SK-N-SH treated with all-trans-retinoic acid at 6 μM for 48 hours (cell line): ENCODE measurements at regions not wholly inside any gene's neighbourhood (a gene's known extent, or its start where the extent isn't known, plus 50 kb on each side); places are given as distances from the start of the nearest gene placed in this dataset.

Experiments used
- ATAC-seq: fragments of 200-7000 bp; cut with Tn5 transposase; 3 replicates; pipeline ENCODE4 v1.9.1; 2020; ENCODE audit warnings: mild to moderate bottlenecking, moderate library complexity
- ARNTL ChIP-seq: fragments of 450-650 bp; formaldehyde crosslinking; IDR thresholded peaks from 2 replicates; pipeline ENCODE4 v1.5.0; 2020; ENCODE audit warnings: low read depth, mild to moderate bottlenecking, moderate library complexity, borderline replicate concordance
- BACH2 ChIP-seq: fragments of 250-450 bp; sonication (Bioruptor Pico); IDR thresholded peaks from 2 replicates; pipeline ENCODE4 v1.9.0; 2021; ENCODE audit warnings: mild to moderate bottlenecking, borderline replicate concordance
- CREB5 ChIP-seq: fragments of 250-450 bp; sonication (Bioruptor Pico); IDR thresholded peaks from 2 replicates; pipeline ENCODE4 v1.5.1; 2020; ENCODE audit warnings: low read depth, mild to moderate bottlenecking, moderate library complexity
- CSDC2 ChIP-seq: fragments of 250-450 bp; sonication (Bioruptor Pico); IDR thresholded peaks from 2 replicates; pipeline ENCODE4 v1.5.0; 2020; ENCODE audit warnings: mild to moderate bottlenecking, moderate library complexity
- CSRNP3 ChIP-seq: fragments of 250-450 bp; sonication (Bioruptor Pico); IDR thresholded peaks from 2 replicates; pipeline ENCODE4 v1.5.1; 2021; ENCODE audit warnings: mild to moderate bottlenecking, moderate library complexity
- ESRRG ChIP-seq: fragments of 250-450 bp; sonication (Bioruptor Pico); IDR thresholded peaks from 2 replicates; pipeline ENCODE4 v1.6.1; 2021; ENCODE audit warnings: mild to moderate bottlenecking
- GLIS3 ChIP-seq: fragments of 250-450 bp; sonication (Bioruptor Pico); IDR thresholded peaks from 2 replicates; pipeline ENCODE4 v1.5.0; 2020; ENCODE audit warnings: mild to moderate bottlenecking, moderate library complexity
- ISL1 ChIP-seq: fragments of 250-450 bp; sonication (Bioruptor Pico); IDR thresholded peaks from 2 replicates; pipeline ENCODE4 v2.1.2; 2022; ENCODE audit warnings: mild to moderate bottlenecking, moderate library complexity
- OSR1 ChIP-seq: fragments of 250-450 bp; sonication (Bioruptor Pico); IDR thresholded peaks from 2 replicates; pipeline ENCODE4 v1.8.0; 2022; ENCODE audit warnings: moderate library complexity, mild to moderate bottlenecking, inconsistent platforms
- PATZ1 ChIP-seq: fragments of 250-450 bp; sonication (Bioruptor Pico); IDR thresholded peaks from 2 replicates; pipeline ENCODE4 v1.8.0; 2020; ENCODE audit warnings: mild to moderate bottlenecking, moderate library complexity, borderline replicate concordance
- POU6F1 ChIP-seq: fragments of 250-450 bp; sonication (Bioruptor Pico); IDR thresholded peaks from 2 replicates; pipeline ENCODE4 v1.8.0; 2021; ENCODE audit warnings: low read depth, mild to moderate bottlenecking, moderate library complexity, borderline replicate concordance
- PPARA ChIP-seq: fragments of 250-450 bp; sonication (Bioruptor Pico); IDR thresholded peaks from 2 replicates; pipeline ENCODE4 v1.5.0; 2020; ENCODE audit warnings: mild to moderate bottlenecking, borderline replicate concordance
- RARB ChIP-seq: fragments of 250-450 bp; sonication (Bioruptor Pico); IDR thresholded peaks from 2 replicates; pipeline ENCODE4 v1.8.0; 2021; ENCODE audit warnings: mild to moderate bottlenecking, moderate library complexity
- SNAI2 ChIP-seq: fragments of 250-450 bp; sonication (Bioruptor Pico); IDR thresholded peaks from 2 replicates; pipeline ENCODE4 v1.5.0; 2020; ENCODE audit warnings: mild to moderate bottlenecking, moderate library complexity
- TCF4 ChIP-seq: fragments of 250-450 bp; sonication (Bioruptor Pico); IDR thresholded peaks from 2 replicates; pipeline ENCODE4 v1.8.0; 2021; ENCODE audit warnings: mild to moderate bottlenecking, moderate library complexity, borderline replicate concordance
- TOX ChIP-seq: fragments of 250-450 bp; sonication (Bioruptor Pico); IDR thresholded peaks from 2 replicates; pipeline ENCODE4 v1.8.0; 2021; ENCODE audit warnings: mild to moderate bottlenecking, moderate library complexity, borderline replicate concordance
- TSHZ2 ChIP-seq: fragments of 250-450 bp; sonication (Bioruptor Pico); IDR thresholded peaks from 2 replicates; pipeline ENCODE4 v1.5.0; 2020; ENCODE audit warnings: mild to moderate bottlenecking, moderate library complexity
- ZC3H10 ChIP-seq: fragments of 250-450 bp; sonication (Bioruptor Pico); IDR thresholded peaks from 2 replicates; pipeline ENCODE4 v1.5.1; 2021; ENCODE audit warnings: mild to moderate bottlenecking, moderate library complexity
- ZFP3 ChIP-seq: fragments of 250-450 bp; sonication (Bioruptor Pico); IDR thresholded peaks from 2 replicates; pipeline ENCODE4 v1.5.0; 2020; ENCODE audit warnings: mild to moderate bottlenecking, moderate library complexity
- ZFP30 ChIP-seq: fragments of 450-650 bp; formaldehyde crosslinking; IDR thresholded peaks from 2 replicates; pipeline ENCODE4 v1.5.0; 2022; ENCODE audit warnings: mild to moderate bottlenecking, moderate library complexity
- ZNF565 ChIP-seq: fragments of 450-650 bp; formaldehyde crosslinking; conservative IDR thresholded peaks from 2 replicates; pipeline ENCODE4 v1.5.0; 2020; ENCODE audit warnings: low read depth, mild to moderate bottlenecking, moderate library complexity
- ZNF70 ChIP-seq: fragments of 450-650 bp; formaldehyde crosslinking; IDR thresholded peaks from 2 replicates; pipeline ENCODE4 v1.5.0; 2020; ENCODE audit warnings: mild to moderate bottlenecking, moderate library complexity
- ZNF8 ChIP-seq: fragments of 450-650 bp; formaldehyde crosslinking; IDR thresholded peaks from 2 replicates; pipeline ENCODE4 v1.5.0; 2020; ENCODE audit warnings: mild to moderate bottlenecking, moderate library complexity

- TF ChIP-seq SNAI2 (no peak), POU6F1 (no peak), GLIS3 (CRISPR knock-in tag) (no peak), OSR1 (CRISPR knock-in tag) (no peak), TCF4 (no peak), TOX (CRISPR knock-in tag) (no peak), BACH2 (no peak), ZC3H10 (CRISPR knock-in tag) (no peak), PATZ1 (CRISPR knock-in tag) (no peak), RARB (CRISPR knock-in tag) (no peak), ISL1 (CRISPR knock-in tag) (no peak), TSHZ2 (CRISPR knock-in tag) (no peak), ZNF8 (CRISPR knock-in tag) (no peak), PPARA (CRISPR knock-in tag) (no peak), ZFP30 (CRISPR knock-in tag) (no peak), ZNF70 (CRISPR knock-in tag) (no peak), CREB5 (CRISPR knock-in tag) (no peak), ESRRG (CRISPR knock-in tag) (no peak), ZNF565 (no peak)
- TF ChIP-seq, all 23 proteins: peak for 0
- ATAC-seq, result no peak
These were observed 288.0 kb upstream of the ANKRD55 start for GRCh38 chr5:56520986-56521730.

- TF ChIP-seq ZNF8 (CRISPR knock-in tag) (no peak), ZNF70 (CRISPR knock-in tag) (no peak), PPARA (CRISPR knock-in tag) (no peak), SNAI2 (no peak), TOX (CRISPR knock-in tag) (no peak), BACH2 (no peak), ZC3H10 (CRISPR knock-in tag) (no peak), OSR1 (CRISPR knock-in tag) (no peak), ZFP30 (CRISPR knock-in tag) (no peak), CSDC2 (CRISPR knock-in tag) (no peak), RARB (CRISPR knock-in tag) (no peak), ZFP3 (no peak)
- TF ChIP-seq, all 23 proteins: peak for 0
- ATAC-seq, result no peak
These were observed 285.7 kb upstream of the ANKRD55 start for GRCh38 chr5:56518820-56519219.

- TF ChIP-seq CSDC2 (CRISPR knock-in tag) (no peak), RARB (CRISPR knock-in tag) (no peak), PATZ1 (CRISPR knock-in tag) (no peak), ISL1 (CRISPR knock-in tag) (no peak), ZNF565 (no peak), PPARA (CRISPR knock-in tag) (no peak), BACH2 (no peak), ZNF70 (CRISPR knock-in tag) (no peak), TCF4 (no peak), ARNTL (CRISPR knock-in tag) (no peak), CSRNP3 (CRISPR knock-in tag) (no peak)
- TF ChIP-seq, all 23 proteins: peak for 0
- no peak; the same call in 2 of the 3 replicates for ATAC-seq
These were observed 283.9 kb upstream of the ANKRD55 start for GRCh38 chr5:56517011-56517416.
